Endothelial cell (in vitro differentiated cells): ENCODE measurements at regions not wholly inside any gene's neighbourhood (a gene's known extent, or its start where the extent isn't known, plus 50 kb on each side); places are given as distances from the start of the nearest gene placed in this dataset.

Source experiments
- DNase-seq: peaks from one replicate; pipeline ENCODE4 v3.0.0; 2021; ENCODE audit warnings: low spot score
- H3K27ac Mint-ChIP-seq: one replicate; pipeline ENCODE4 v1.8.0; 2021; ENCODE audit warnings: mixed read lengths, inconsistent platforms; ENCODE audit not compliant: unreplicated experiment
- H3K27me3 Mint-ChIP-seq: one replicate; pipeline ENCODE4 v1.8.0; 2021; ENCODE audit warnings: mild to moderate bottlenecking, moderate library complexity, mixed read lengths, inconsistent platforms; ENCODE audit not compliant: unreplicated experiment
- H3K36me3 Mint-ChIP-seq: one replicate; pipeline ENCODE4 v1.8.0; 2021; ENCODE audit warnings: mild to moderate bottlenecking, low read depth, mixed read lengths, inconsistent platforms; ENCODE audit not compliant: unreplicated experiment
- H3K4me1 Mint-ChIP-seq: one replicate; pipeline ENCODE4 v1.8.0; 2021; ENCODE audit warnings: mild to moderate bottlenecking, mixed read lengths, inconsistent platforms; ENCODE audit not compliant: unreplicated experiment
- H3K4me3 Mint-ChIP-seq: one replicate; pipeline ENCODE4 v1.8.0; 2021; ENCODE audit warnings: mild to moderate bottlenecking, mixed read lengths, inconsistent platforms; ENCODE audit not compliant: unreplicated experiment
- H3K9me3 Mint-ChIP-seq: one replicate; pipeline ENCODE4 v1.8.0; 2021; ENCODE audit warnings: mixed read lengths, inconsistent platforms; ENCODE audit not compliant: unreplicated experiment
- TF ChIP-seq, protein P1 (sequence below): fragments of 200-600 bp; sonication (generic); IDR thresholded peaks from one replicate; pipeline ENCODE4 v1.5.0; 2021; ENCODE audit warnings: antibody characterized with exemption; ENCODE audit not compliant: unreplicated experiment

DNA sequence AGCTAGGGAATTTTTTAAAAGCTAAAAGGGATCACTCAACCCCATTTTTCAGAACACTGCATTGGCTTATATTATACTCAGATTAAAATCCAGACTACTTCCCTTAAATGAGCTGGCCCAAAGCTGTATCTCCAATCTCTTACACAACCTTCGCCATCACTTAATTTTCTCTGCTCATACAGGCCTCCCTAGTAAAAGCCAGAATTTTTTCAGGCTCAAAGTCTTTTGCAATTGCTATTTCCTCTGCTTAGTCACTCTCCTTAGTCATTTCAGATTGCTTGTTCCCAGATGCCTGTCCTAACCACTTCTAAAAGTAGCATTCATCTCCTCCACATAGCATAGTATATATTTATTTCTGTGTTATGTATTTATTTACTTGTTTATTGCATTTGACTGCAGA, 1587.9 kb upstream of the ADGRL3 start:
- H3K9me3 Mint-ChIP-seq = no peaks in the 10 kb centered on the region
- no peaks in the 10 kb centered on the region for H3K27me3 Mint-ChIP-seq
- no peaks in the 10 kb centered on the region for H3K4me1 Mint-ChIP-seq
- H3K36me3 Mint-ChIP-seq = no peaks in the 10 kb centered on the region
- TF ChIP-seq, protein P1, sequence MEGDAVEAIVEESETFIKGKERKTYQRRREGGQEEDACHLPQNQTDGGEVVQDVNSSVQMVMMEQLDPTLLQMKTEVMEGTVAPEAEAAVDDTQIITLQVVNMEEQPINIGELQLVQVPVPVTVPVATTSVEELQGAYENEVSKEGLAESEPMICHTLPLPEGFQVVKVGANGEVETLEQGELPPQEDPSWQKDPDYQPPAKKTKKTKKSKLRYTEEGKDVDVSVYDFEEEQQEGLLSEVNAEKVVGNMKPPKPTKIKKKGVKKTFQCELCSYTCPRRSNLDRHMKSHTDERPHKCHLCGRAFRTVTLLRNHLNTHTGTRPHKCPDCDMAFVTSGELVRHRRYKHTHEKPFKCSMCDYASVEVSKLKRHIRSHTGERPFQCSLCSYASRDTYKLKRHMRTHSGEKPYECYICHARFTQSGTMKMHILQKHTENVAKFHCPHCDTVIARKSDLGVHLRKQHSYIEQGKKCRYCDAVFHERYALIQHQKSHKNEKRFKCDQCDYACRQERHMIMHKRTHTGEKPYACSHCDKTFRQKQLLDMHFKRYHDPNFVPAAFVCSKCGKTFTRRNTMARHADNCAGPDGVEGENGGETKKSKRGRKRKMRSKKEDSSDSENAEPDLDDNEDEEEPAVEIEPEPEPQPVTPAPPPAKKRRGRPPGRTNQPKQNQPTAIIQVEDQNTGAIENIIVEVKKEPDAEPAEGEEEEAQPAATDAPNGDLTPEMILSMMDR = no peak
- no peak for DNase-seq
- no peak overlapping the region for H3K4me3 Mint-ChIP-seq
- H3K27ac Mint-ChIP-seq = no peak overlapping the region

GRCh38 chr4:59615316-59615715, 1584.8 kb upstream of the ADGRL3 start:
- Mint-ChIP-seq H3K27me3 (no peaks in the 10 kb centered on the region), H3K4me3 (no peak overlapping the region), H3K9me3 (no peaks in the 10 kb centered on the region), H3K36me3 (no peaks in the 10 kb centered on the region), H3K4me1 (no peaks in the 10 kb centered on the region), H3K27ac (no peak overlapping the region)
- TF ChIP-seq, protein P1 = no peak
- no peak for DNase-seq

- no peak overlapping the region for H3K4me3 Mint-ChIP-seq
- H3K27ac Mint-ChIP-seq = no peak overlapping the region
- no peaks in the 10 kb centered on the region for H3K36me3 Mint-ChIP-seq
- no peaks in the 10 kb centered on the region for H3K4me1 Mint-ChIP-seq
- no peak for DNase-seq
- no peaks in the 10 kb centered on the region for H3K9me3 Mint-ChIP-seq
- H3K27me3 Mint-ChIP-seq = no peaks in the 10 kb centered on the region
- TF ChIP-seq, protein P1 = no peak
Observed at GRCh38 chr4:59629348-59629747, 1570.8 kb upstream of the ADGRL3 start.

- Mint-ChIP-seq H3K27me3 (no peaks in the 10 kb centered on the region), H3K27ac (no peak overlapping the region), H3K4me1 (no peaks in the 10 kb centered on the region), H3K36me3 (no peaks in the 10 kb centered on the region), H3K4me3 (no peak overlapping the region), H3K9me3 (no peaks in the 10 kb centered on the region)
- no peak for DNase-seq
- TF ChIP-seq, protein P1 = no peak
Observed at GRCh38 chr4:59630235-59630634, 1569.9 kb upstream of the ADGRL3 start.

DNA sequence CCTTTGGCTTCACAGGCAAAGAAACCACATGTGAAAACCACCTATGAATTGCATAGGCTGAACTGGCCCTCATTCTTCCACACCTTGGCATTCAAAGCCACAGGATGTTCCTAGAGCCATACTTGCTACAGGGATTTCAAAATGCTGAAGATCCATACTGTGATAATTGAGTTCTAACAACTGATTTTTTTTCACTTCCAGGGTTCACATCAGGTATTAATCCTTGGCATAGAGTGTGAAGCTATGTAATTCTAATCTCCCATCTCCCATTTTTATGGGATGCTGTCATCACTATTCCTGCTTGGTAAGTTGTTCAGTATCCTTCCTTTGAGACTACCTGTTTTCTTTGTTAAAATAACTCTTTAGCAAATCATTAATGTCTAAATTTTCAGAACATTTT, 1569.2 kb upstream of the ADGRL3 start:
- no peaks in the 10 kb centered on the region for H3K36me3 Mint-ChIP-seq
- no peak overlapping the region for H3K4me3 Mint-ChIP-seq
- no peaks in the 10 kb centered on the region for H3K9me3 Mint-ChIP-seq
- H3K27ac Mint-ChIP-seq = no peak overlapping the region
- TF ChIP-seq, protein P1 = no peak
- H3K27me3 Mint-ChIP-seq = no peaks in the 10 kb centered on the region
- no peaks in the 10 kb centered on the region for H3K4me1 Mint-ChIP-seq
- DNase-seq = no peak
